GM19043 (cell line): ENCODE measurements at regions not wholly inside any gene's neighbourhood (a gene's known extent, or its start where the extent isn't known, plus 50 kb on each side); places are given as distances from the start of the nearest gene placed in this dataset.

Experiments used
- ATAC-seq: cut with Tn5 transposase; IDR thresholded peaks from one replicate; pipeline ENCODE4 v1.9.1; 2021; ENCODE audit warnings: low read depth; ENCODE audit not compliant: unreplicated experiment

DNA sequence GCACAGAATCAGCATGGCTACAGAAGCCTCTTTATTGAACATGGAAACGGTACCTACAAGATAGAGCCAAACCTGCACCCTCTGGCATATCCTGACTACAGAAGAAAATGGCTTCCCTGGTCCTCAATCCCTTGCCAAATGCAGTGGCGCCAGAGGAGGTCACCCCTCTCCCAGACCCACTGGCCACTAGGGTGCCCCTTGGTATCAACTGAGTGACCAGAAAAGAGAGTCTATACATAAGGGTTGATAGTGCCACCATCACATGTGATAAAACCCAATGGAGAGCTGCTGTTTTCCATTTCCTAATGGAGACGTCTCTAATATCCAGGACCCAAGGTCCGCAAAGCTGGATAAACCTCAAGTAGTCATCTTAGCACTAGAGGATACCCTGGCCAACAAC is 52.7 kb upstream of the ALK start:
- ATAC-seq: no peak

DNA sequence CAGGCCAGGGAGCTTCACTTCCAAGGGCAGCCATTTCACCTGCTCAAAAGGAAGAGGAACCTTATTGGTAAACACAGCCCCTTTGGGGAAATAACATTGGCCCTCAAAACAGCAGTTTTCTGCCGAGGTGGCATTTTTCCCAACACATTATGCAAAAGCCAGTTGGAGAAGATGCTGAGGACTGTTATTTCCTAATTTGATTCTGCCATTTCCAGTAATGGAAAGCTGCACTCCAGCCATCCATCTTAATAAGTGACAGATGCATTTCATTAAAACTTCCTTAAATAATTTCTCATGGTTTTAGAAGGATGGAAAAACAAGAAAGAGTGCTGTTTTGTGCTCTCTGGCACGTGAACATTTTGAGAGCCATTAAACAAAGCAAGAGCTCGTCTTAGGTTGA is 55.9 kb upstream of the ALK start:
- no peak for ATAC-seq

DNA sequence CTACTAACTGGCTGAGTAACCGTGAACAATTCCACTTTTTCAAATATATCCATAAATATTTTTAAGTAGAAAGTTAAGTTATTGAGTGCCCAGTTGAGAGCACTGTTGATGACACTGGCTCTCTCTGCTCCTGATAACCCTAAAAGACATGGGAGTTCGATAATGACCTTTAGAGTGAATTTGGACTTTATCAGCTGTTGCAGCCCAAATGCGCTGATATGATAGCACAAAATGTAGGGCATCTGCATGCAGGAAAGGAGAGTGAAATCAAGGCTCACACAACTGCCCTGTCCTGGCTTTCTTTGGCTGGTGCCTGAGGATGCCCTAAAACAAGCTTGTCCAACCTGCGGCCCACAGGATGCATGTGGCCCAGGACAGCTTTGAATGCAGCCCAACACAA is 60.0 kb upstream of the ALK start:
- no peak for ATAC-seq

DNA sequence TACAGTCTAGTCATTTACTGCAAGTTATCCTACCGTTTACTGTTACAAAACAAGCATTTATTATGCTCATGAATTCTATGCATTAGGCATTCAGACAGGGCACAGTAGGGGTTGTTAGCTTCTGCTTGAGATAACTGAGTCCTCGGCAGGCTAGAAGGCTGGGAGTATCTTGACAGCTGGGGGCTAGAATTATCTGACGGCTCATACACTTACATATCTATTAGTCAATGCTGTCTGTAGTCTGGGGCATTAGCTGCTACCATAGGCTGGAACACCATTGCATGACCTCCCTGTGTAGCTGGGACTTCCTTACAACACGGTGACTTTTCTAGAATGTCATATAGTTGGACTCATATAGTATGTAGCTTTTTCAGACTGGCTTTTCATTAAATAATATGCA is 61.9 kb upstream of the ALK start:
- no peak for ATAC-seq

DNA sequence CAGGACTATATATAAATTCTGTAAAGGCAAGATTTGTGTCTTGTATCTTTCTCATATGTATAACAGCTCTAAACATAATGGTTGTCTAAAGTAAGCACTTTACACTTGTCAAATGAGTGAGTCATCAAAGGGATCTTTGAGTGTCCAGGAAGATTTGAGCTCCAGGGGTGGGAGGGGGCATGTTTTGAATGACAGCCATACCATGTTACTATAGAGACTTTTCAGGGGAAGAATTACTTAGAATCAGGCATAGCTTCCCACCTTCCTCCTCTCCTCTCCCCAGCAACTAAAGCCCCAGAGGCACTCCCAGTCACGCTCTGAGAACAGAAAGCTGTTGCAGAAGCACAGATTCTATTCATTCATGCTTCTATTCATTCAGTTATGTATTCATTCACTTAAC is 65.8 kb upstream of the ALK start:
- ATAC-seq: no peak

DNA sequence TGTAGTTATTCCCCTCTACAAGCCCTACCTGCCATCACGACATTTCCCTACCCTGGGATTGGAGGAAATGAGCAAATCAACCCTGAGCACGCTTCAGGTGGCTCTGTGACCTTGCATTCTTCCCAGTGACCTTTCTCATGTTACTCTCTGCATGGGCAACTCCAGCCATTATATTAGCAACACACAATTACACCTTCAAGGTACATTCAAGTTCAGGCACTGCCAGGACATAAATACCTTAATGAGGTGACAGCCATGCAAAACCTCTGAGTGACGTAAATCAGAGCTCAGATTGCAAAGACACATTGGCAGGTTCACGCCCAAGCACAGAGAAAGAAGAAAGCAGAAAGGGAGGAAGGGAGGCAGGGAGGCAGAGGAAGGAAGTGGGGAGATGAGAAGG is 68.7 kb upstream of the ALK start:
- no peak for ATAC-seq

DNA sequence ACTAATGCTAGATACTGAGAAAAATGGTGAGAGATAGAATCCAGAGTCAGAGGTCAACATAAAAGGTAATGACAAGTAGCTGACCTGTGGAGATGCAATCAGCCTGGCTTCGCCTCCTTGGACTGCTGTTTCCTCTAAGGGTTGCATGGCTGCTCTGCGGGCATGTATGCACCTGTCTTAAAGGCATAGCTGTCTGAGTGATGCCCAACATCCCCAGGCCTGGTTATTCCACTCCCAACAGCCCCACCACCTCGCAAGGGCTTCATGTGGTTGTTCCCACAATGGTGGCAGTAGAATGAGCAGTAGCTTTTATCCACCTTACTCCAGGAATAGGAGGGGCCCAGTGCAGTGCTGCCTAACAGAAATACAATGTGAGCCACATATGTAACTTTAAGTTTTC is 69.7 kb upstream of the ALK start:
- no peak for ATAC-seq

DNA sequence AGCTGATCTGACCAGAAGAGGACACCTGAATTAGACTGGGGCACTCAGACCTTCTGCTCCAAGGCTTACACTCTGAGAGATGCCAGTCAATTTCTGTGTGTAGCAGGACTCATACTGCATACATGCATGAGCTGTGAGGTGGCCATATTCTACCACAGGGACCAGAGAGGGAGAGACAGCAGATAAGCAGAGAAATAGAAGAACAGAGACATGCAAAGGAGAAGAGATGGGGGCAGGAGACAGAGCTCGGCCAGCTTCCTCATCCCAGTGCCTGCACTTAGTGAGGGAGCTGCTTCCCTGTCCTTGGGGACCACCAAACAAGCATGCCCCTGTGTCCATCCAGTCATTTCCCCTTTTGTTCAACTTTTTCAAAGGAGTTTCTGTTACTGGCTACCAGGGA is 73.9 kb upstream of the ALK start:
- no peak for ATAC-seq

DNA sequence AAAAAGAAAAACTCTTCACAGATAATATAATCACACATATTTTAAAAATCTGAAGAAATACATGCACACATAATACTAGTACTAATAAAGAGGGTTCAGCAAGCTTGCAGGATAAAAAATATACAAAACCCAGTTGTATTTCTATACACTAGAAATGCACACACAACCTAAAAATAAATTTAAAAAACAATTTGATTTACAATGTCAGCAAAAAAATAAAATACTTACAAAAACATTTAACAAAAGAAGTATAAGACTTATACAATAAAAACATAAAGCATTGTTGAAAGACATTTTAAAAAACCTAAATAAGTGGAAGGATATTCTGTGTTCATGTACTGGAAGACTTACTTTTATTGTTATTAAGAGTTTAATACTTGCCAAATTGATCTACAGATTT is 81.7 kb upstream of the ALK start:
- ATAC-seq: no peak

DNA sequence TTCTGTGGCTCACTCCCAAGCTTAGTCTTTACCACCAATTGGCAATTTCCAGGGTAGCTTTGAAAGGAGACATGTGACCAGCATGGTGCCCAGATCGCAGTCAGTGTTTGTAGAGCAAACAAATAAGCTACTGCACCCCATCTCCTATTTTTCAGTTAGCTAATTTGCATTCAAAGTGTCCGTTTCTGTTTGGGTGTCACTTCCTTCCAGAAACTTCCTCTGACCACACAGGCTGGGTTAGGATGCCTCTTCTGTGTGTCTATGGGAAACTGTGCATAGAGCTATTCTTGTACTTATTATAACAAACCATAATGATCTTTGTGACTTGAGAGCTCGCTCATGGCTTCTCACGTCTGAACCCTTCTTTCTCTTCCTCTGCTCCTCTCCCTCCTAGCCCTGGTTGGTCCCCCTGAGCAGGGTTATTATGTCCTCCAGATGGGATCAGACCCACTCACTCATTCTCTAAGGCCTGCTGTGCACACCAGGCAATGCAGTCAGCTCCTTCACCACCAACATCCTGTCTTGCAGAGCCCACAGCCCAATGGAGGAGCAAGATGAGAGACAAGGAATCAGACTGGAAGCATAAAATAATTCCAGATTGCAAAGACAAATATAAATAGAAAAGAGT is 101.2 kb upstream of the ALK start:
- peak; percentile 76 for ATAC-seq

DNA sequence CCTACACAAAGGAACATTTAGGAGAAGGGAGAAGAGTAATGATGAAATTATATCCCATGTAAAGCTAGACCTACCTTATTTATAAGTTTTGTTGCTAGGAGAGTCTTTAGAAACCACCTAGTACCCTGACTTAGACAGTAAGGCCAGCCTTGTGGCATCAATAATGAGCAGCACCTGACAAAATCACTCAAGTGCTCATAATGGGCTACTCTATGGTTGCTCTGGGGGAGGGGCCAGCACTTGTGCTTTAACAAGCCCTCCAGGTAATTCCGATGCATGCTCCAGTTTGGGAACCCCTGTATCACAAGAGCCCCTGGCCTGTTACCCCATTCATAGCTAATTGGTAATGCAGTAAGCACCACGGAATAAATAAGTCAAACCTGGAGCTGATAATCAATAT is 102.9 kb upstream of the ALK start:
- no peak for ATAC-seq

DNA sequence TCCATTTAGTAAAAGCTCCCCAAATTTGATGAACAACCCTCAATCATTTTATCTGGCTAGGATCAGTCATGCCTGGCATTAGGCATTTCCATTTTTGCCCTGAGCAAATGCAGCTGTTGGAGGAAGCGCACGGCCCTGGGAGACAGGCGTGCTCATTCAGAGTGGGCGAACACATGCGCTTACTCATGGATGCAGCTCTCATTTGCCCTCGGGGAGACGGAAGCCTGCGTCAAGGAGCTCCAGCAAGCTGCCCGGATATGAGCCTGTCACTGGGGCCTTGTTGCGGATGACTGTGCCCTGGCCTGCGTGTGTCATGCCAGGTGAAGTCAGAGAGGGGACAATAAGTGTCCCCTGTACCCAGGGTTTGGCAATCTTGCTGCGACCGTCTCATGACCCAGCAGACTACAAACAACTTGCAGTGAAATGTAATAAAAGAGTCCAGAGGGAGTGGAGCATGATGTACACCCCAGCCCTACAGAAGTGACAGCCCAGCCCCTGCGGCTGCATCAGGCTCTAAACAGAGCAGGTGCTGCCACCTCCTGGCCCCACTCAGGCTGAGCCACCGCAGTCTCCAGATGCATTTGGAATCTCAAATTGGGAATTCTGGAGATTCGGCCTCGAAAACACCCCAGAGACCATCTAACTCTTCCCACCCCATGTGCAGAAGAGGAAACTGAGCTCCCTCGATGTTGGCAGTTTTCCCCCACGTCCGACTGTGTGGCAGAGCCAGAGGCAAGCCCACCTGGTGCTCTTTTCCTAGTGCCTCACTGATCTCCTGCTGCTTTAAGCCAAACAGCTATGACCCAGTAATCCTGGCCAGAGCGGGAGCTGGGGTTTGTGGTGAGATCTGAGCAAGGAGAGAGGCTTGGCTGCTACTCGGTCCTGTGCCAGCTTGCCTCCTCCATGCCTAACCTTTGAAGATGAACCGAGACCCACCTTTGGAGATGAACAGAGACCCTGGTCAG is 105.0 kb upstream of the ALK start:
- ATAC-seq: no peak

DNA sequence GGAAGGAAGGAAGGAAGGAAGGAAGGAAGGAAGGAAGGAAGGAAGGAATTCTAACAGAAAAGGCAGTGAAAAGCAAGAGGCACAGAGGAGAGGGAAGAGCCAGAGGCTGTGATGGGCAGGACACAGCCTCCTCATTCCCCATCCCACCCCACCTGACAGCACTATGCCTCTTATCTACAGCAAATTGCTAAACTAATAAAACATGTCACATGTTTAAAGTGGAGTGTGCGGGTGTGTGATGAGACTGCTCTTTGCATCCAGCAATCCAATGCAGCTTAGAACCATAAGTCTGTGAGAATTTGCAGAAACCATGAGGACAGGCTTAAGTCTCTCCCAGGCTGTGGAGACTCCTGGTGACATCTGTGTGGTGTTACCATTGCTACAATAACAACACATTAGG is 108.4 kb upstream of the ALK start:
- ATAC-seq: no peak

DNA sequence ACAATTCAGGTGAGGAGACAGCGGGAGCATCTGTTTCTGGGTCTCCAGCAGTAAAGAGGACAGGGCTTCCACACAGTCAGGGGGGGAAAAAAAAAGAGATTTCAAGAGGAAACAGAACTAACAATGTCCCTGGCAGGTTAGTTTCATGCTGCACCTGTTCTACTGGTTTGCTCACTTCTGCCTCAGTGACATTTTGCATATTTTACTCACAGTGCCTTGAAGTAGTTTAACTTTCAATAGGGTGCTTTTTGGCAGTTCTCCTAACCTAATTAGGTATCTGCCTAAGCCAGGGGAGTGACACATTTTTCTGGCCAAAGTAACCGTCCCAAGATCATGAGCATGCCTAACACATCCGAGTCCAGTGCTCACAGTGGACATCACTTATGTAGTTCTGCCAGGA is 109.0 kb upstream of the ALK start:
- no peak for ATAC-seq

DNA sequence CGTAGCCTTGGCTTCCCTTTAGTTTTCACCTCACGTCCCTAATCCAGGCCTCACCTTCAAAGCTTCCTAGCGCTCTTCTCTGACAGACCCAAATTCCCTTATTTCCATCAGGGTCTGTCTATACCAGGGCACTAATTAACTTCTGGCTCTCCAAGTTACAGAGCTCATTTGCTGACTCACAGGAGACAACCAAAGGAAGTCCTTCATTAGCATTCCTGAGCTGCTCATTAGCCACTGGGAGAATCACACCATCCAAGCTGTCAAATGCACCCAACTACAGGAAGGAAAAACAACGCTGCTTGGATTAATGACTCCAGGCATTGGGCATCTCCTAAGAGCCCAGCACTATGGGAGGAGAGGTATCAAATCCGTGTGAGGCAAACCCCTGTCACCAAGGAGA is 109.8 kb upstream of the ALK start:
- no peak for ATAC-seq

DNA sequence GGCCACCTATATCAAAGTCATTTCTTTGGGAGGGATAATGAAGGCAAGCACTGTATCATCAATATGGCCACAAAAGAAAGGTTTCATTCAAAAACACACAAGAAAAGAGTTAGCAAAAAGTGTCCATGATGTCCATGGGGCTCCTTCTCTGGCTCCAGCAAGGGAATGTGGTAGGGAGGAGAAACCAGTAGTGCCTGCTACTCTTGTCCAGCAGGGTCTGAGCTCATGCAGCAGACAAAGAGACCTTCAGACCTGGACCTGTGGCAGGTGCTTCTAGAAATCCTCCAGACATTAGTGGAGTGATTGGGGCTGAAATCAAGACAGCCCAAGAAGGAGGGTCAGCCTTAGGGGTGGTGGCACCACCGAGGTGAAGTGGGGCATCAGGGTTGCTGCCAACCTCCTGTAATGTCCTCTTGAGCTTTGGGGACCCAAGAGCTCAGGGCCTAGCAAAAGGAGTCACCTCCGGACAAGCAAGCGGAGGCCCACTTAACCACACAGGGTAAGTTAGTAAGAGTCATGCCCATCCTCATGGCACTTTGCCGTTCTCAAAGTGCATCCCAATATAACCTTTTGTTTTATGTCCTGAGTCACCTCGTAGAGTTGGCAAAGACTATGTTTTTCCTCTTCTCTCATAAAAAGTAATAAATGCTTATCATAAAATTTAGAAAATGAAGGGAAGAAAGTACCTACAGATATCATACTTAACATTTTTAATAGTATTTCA is 112.6 kb upstream of the YPEL5 start:
- ATAC-seq: no peak

DNA sequence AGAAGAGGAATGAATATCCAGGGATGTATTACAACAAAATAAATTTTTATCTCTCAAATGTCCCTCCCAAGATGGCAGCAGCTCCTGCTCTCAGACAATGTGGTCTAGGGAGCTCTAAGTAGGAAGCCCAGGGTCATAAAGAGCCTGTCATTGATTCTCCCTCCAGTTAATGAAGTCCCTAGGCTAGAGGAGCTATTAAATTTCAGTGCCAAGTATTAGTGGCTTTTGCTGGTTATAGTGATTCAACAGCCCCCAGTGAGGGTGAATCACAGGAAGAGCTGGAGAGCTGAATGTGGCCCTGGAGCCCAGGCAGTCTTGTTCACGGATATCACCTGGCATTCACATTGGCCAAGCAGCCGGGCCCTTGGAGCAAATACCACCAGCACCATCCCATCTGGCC is 109.8 kb upstream of the YPEL5 start:
- ATAC-seq: no peak

DNA sequence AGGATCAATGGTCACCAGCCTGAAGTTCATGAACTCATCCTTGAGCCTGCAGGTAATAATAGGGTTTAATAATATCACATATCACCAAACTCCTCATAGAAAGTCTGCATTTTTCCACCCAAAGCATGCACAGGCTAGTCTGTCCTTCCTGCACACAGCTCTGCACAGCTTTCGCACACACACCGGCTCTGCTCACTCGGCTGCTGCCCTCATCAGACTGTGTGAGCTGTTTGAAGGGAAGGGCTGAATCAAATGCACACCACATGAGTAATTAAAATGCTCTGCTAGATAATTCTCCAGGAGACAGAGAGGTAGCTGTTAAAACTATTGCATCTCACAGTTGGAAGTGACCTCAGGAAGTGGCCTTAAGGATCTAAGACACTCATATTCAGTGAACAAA is 108.4 kb upstream of the YPEL5 start:
- no peak for ATAC-seq

DNA sequence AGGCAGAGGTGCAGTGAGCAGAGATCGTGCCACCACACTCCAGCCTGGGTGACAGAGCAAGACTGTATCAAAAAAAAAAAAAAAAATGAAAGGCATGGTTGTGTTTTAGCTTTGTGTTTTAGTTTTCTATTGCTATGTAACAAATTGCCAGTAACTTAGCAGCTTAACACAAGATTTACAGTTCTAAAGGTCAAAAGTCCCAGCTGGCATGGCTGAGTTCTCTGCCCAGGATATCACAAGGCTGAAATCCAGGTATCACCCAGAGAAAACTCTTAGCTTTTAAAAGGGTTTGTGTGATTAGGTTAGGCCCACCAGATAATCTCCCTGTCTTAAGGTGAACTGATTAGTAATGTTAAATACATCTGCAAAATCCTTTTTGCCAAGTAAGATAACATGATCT is 107.7 kb upstream of the YPEL5 start:
- no peak for ATAC-seq

DNA sequence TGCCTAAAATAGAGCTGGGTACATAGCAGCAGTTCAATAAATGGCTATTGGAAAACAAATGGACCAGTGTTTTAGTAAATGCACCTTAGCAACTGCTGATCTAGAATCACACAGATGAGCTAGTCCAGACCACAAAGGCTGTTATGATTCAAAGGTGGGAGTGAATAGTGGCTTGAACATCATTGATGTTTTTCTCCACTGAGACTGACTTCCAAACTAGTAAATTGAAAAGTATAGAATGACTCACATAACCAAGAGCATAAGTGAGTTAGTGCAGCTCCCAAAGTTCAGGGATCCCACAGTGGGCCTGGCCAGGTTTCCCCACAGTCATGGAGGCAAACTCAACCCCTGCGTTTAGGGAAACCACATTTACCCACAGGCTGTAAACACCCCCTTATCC is 106.7 kb upstream of the YPEL5 start:
- no peak for ATAC-seq

DNA sequence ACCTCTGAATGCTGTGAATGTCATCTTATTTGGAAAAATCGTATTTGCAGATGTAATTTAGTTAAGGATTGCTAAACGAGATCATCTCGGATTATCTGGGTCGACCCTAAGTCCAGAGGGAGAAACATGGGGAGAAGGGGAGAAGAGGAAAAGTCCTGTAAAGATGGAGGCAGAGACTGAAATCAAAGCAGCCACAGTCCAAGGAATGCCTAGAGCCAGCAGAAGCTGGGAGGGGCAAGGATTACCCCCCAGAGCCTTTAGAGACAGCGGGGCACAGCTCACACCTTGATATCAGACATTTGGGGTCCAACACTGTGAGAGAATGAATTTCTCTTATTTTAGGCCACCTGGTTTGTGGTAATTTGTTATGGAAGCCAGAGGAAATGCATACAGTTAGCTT is 104.9 kb upstream of the YPEL5 start:
- ATAC-seq: no peak

DNA sequence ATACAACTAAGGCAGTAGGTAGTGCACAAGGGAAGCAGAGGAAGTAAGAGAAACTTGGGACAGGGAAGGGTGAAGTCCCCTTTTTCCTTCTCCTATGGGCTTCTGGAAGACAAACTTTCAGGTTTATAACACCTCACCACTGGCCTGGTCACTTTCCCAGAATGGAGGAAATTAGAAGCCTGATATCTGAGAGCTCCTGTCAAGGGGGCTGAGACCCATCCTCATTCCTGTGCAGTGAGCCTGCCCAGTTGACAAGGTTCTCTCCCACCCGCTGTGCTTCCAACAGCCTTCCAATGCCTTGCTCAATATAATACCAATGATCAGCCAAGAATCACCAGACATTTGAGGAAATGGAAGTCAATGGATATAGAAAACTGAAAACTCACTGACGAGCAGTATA is 100.4 kb upstream of the YPEL5 start:
- no peak for ATAC-seq
